H1 (cell line): ENCODE measurements at regions not wholly inside any gene's neighbourhood (a gene's known extent, or its start where the extent isn't known, plus 50 kb on each side); places are given as distances from the start of the nearest gene placed in this dataset.

Experiments
- EP300 ChIP-seq, 2 experiments: IDR thresholded peaks; 1 replicate in 1 of 2; 2 replicates in 1 of 2; pipeline ENCODE4 v1.6.1; 2011 to 2012; ENCODE audit warnings: low read depth in 2 of 2, low read length in 2 of 2, mild to moderate bottlenecking in 2 of 2, borderline replicate concordance in 1 of 2, inconsistent platforms in 1 of 2, moderate library complexity in 1 of 2
- FOSL1 ChIP-seq: IDR thresholded peaks from 2 replicates; pipeline ENCODE4 v1.6.1; 2011; ENCODE audit warnings: mild to moderate bottlenecking, low read depth, low read length, moderate library complexity; ENCODE audit not compliant: insufficient read depth
- HDAC2 ChIP-seq, 2 experiments: fragments of 300-600 bp in 1 of 2; sonication (generic) in 1 of 2; IDR thresholded peaks; 2 replicates each; pipeline ENCODE4 v1.6.1; 2011 to 2012; ENCODE audit warnings: low read depth in 2 of 2, low read length in 2 of 2, mild to moderate bottlenecking in 2 of 2, moderate library complexity in 2 of 2, borderline replicate concordance in 1 of 2, inconsistent platforms in 1 of 2
- KDM1A ChIP-seq: fragments of 200-600, 300-600 bp; sonication (generic); IDR thresholded peaks from 2 replicates; pipeline ENCODE4 v1.7.1; 2016; ENCODE audit warnings: mild to moderate bottlenecking, low read length, borderline replicate concordance
- MAX ChIP-seq: IDR thresholded peaks from 2 replicates; pipeline ENCODE4 v1.6.1; 2012; ENCODE audit warnings: inconsistent platforms
- NRF1 ChIP-seq: IDR thresholded peaks from 2 replicates; pipeline ENCODE4 v1.6.1; 2011; ENCODE audit warnings: mild to moderate bottlenecking, low read depth, low read length, improper control_type of control experiment
- TAF1 ChIP-seq: IDR thresholded peaks from 2 replicates; pipeline ENCODE4 v1.6.1; 2011; ENCODE audit warnings: mild to moderate bottlenecking, low read depth, low read length
- TF ChIP-seq, protein P1 (sequence below), 3 experiments: IDR thresholded peaks; 1 replicate in 2 of 3; 2 replicates in 1 of 3; pipeline versions ENCODE4 v1.5.1 to v1.6.1; 2011; ENCODE audit warnings: low read length in 3 of 3, mild to moderate bottlenecking in 3 of 3, inconsistent platforms in 2 of 3, low read depth in 1 of 3, moderate library complexity in 1 of 3; ENCODE audit not compliant: insufficient read depth in 1 of 3; ENCODE audit errors: control extremely low read depth in 1 of 3
- TF ChIP-seq, protein P2 (sequence below): IDR thresholded peaks from 2 replicates; pipeline ENCODE4 v1.6.1; 2011; ENCODE audit warnings: low read depth, mild to moderate bottlenecking, low read length; ENCODE audit not compliant: insufficient read depth

- TF ChIP-seq, protein P1, sequence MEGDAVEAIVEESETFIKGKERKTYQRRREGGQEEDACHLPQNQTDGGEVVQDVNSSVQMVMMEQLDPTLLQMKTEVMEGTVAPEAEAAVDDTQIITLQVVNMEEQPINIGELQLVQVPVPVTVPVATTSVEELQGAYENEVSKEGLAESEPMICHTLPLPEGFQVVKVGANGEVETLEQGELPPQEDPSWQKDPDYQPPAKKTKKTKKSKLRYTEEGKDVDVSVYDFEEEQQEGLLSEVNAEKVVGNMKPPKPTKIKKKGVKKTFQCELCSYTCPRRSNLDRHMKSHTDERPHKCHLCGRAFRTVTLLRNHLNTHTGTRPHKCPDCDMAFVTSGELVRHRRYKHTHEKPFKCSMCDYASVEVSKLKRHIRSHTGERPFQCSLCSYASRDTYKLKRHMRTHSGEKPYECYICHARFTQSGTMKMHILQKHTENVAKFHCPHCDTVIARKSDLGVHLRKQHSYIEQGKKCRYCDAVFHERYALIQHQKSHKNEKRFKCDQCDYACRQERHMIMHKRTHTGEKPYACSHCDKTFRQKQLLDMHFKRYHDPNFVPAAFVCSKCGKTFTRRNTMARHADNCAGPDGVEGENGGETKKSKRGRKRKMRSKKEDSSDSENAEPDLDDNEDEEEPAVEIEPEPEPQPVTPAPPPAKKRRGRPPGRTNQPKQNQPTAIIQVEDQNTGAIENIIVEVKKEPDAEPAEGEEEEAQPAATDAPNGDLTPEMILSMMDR (IDR thresholded peaks at IDR 0.05; ENCODE audit: control extremely low read depth in 1 of 3, insufficient read depth in 1 of 3, low read depth in 1 of 3, low read length in 3 of 3): no peak
- TF ChIP-seq EP300 (IDR thresholded peaks at IDR 0.05; ENCODE audit: borderline replicate concordance in 1 of 2, low read depth in 2 of 2, low read length in 2 of 2): no peak
- TF ChIP-seq MAX: no peak
- TF ChIP-seq KDM1A: no peak
- no peak for TF ChIP-seq NRF1
- TF ChIP-seq, protein P2, sequence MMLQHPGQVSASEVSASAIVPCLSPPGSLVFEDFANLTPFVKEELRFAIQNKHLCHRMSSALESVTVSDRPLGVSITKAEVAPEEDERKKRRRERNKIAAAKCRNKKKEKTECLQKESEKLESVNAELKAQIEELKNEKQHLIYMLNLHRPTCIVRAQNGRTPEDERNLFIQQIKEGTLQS: no peak
- no peak for TF ChIP-seq HDAC2 (IDR thresholded peaks at IDR 0.05; ENCODE audit: borderline replicate concordance in 1 of 2, low read depth in 2 of 2, low read length in 2 of 2)
- TF ChIP-seq FOSL1: no peak
- TF ChIP-seq TAF1: no peak
These were observed 106.5 kb upstream of the KCTD1 start for GRCh38 chr18:26654616-26655524.
